HCT116 (cell line): ENCODE measurements at regions not wholly inside any gene's neighbourhood (a gene's known extent, or its start where the extent isn't known, plus 50 kb on each side); places are given as distances from the start of the nearest gene placed in this dataset.
A peak's percentile ranks its signal among the peaks of the same experiment; 100 is the strongest.

ENCODE experiments used
- ATAC-seq: fragments of 200-7000 bp; cut with Tn5 transposase; 2 replicates; pipeline ENCODE4 v1.9.1; 2020; ENCODE audit warnings: mild to moderate bottlenecking, moderate library complexity
- BruUV-seq: library from RNA; stranded (reverse); fragments of 400-500 nt; replicated peaks from 2 replicates; lab custom pipeline; 2021; lab: Mats Ljungman, UMichigan
- CTCF ChIA-PET: fragments of 300-600 bp; sonication (Branson Sonifier 250); formaldehyde crosslinking; loops from one replicate; lab custom pipeline; 2021; ENCODE audit warnings: antibody characterized with exemption; lab: Charles Lee
- POLR2A ChIA-PET: fragments of 300-600, 350-600 bp; sonication (Branson Sonifier 250); formaldehyde crosslinking; loops from one replicate; lab custom pipeline; 2021; ENCODE audit warnings: antibody characterized with exemption; lab: Charles Lee
- RAD21 ChIA-PET, 2 experiments: fragments of 300-600 bp; sonication (Branson Sonifier 250); formaldehyde crosslinking; loops; one replicate each; lab custom pipeline; 2023; ENCODE audit warnings: low total read pairs in 2 of 2; ENCODE audit not compliant: uncharacterized antibody in 2 of 2, unreplicated experiment in 2 of 2, low non-redundant PET in 1 of 2; lab: Charles Lee
- DNase-seq: peaks from one replicate; pipeline ENCODE4 v3.0.0-alpha.2; 2010; ENCODE audit warnings: low read depth, low spot score
- H2AFZ ChIP-seq: fragments of 200-600 bp; shearing (Covaris generic), sonication (generic); 2 replicates; pipeline ENCODE4 v1.6.1; 2017; ENCODE audit warnings: low read depth, mixed run types, mixed read lengths, antibody characterized with exemption, low read length; ENCODE audit not compliant: poor library complexity, severe bottlenecking
- H3K27ac ChIP-seq: 2 replicates; pipeline ENCODE4 v1.5.1; 2012; ENCODE audit warnings: low read depth, low read length
- H3K27me3 ChIP-seq: fragments of 200-600 bp; sonication (generic); 2 replicates; pipeline ENCODE4 v1.6.1; 2016; ENCODE audit warnings: mixed run types, low read length, mixed read lengths; ENCODE audit not compliant: insufficient read depth
- H3K36me3 ChIP-seq, 2 experiments: fragments of 200-500 bp in 1 of 2; fragments of 200-600 bp in 1 of 2; sonication (Bioruptor generic) in 1 of 2; sonication (generic) in 1 of 2; 2 replicates each; pipeline versions ENCODE4 v1.5.1 to v1.6.1; 2014 to 2016; ENCODE audit warnings: low read length in 2 of 2, inconsistent platforms in 1 of 2, mixed read lengths in 1 of 2, mixed run types in 1 of 2; ENCODE audit not compliant: insufficient read depth in 2 of 2, control insufficient read depth in 1 of 2
- H3K4me1 ChIP-seq, 2 experiments: fragments of 200-600 bp in 1 of 2; sonication (generic) in 1 of 2; 2 replicates each; pipeline versions ENCODE4 v1.5.1 to v1.6.1; 2012 to 2017; ENCODE audit warnings: low read length in 2 of 2, inconsistent platforms in 1 of 2, mild to moderate bottlenecking in 1 of 2, mixed read lengths in 1 of 2, mixed run types in 1 of 2, moderate library complexity in 1 of 2; ENCODE audit not compliant: insufficient read depth in 2 of 2, control insufficient read depth in 1 of 2
- H3K4me2 ChIP-seq: fragments of 200-600 bp; sonication (generic); 2 replicates; pipeline ENCODE4 v1.6.1; 2017; ENCODE audit warnings: mixed run types, low read length, mixed read lengths
- H3K4me3 ChIP-seq, 2 experiments: fragments of 200-600 bp in 1 of 2; sonication (generic) in 1 of 2; replicated peaks in 1 of 2; 2 replicates each; pipeline ENCODE4 v1.5.1; 2011 to 2016; ENCODE audit warnings: low read length in 2 of 2, control low read depth in 1 of 2, low read depth in 1 of 2, mild to moderate bottlenecking in 1 of 2, mixed read lengths in 1 of 2, mixed run types in 1 of 2
- H3K79me2 ChIP-seq: fragments of 200-600 bp; sonication (generic); 2 replicates; pipeline ENCODE4 v1.6.1; 2017; ENCODE audit warnings: mild to moderate bottlenecking, mixed run types, low read length, moderate library complexity, mixed read lengths; ENCODE audit not compliant: insufficient read depth
- H3K9ac ChIP-seq: fragments of 200-600 bp; sonication (generic); 2 replicates; pipeline ENCODE4 v1.6.1; 2016; ENCODE audit warnings: low read length, mixed read lengths
- H3K9me2 ChIP-seq: fragments of 200-600 bp; sonication (generic), shearing (Covaris generic); 2 replicates; pipeline ENCODE4 v1.6.1; 2017; ENCODE audit warnings: mixed run types, mild to moderate bottlenecking, moderate library complexity; ENCODE audit not compliant: insufficient read depth
- H3K9me3 ChIP-seq, 2 experiments: fragments of 200-500 bp in 1 of 2; fragments of 200-600 bp in 1 of 2; sonication (Bioruptor generic) in 1 of 2; sonication (generic) in 1 of 2; 2 replicates each; pipeline ENCODE4 v1.6.1; 2014 to 2017; ENCODE audit warnings: low read length in 2 of 2, mixed read lengths in 2 of 2, inconsistent platforms in 1 of 2, low read depth in 1 of 2, mild to moderate bottlenecking in 1 of 2, mixed run types in 1 of 2, moderate library complexity in 1 of 2; ENCODE audit not compliant: control insufficient read depth in 1 of 2, insufficient read depth in 1 of 2
- H4K20me1 ChIP-seq: fragments of 200-600 bp; sonication (generic), shearing (Covaris generic); 2 replicates; pipeline ENCODE4 v1.6.1; 2017; ENCODE audit warnings: mixed run types, mild to moderate bottlenecking, moderate library complexity; ENCODE audit not compliant: insufficient read depth
- ATF3 ChIP-seq: IDR thresholded peaks from 2 replicates; pipeline ENCODE4 v1.6.1; 2012
- CBX3 ChIP-seq: IDR thresholded peaks from 2 replicates; pipeline ENCODE4 v1.6.1; 2012; ENCODE audit warnings: low read depth
- CEBPB ChIP-seq: IDR thresholded peaks from 2 replicates; pipeline ENCODE4 v1.6.1; 2012; ENCODE audit warnings: low read depth
- EGR1 ChIP-seq: IDR thresholded peaks from 2 replicates; pipeline ENCODE4 v1.6.1; 2012; ENCODE audit warnings: low read depth
- ELF1 ChIP-seq: IDR thresholded peaks from 2 replicates; pipeline ENCODE4 v1.6.1; 2012; ENCODE audit warnings: low read depth, borderline replicate concordance
- EZH2phosphoT487 ChIP-seq: fragments of 200-600 bp; IDR thresholded peaks from 2 replicates; pipeline ENCODE4 v1.6.1; 2018; ENCODE audit warnings: antibody characterized with exemption, borderline replicate concordance
- FOSL1 ChIP-seq: IDR thresholded peaks from 2 replicates; pipeline ENCODE4 v1.6.1; 2012; ENCODE audit warnings: low read depth
- MAX ChIP-seq: IDR thresholded peaks from 2 replicates; pipeline ENCODE4 v1.6.1; 2012
- POLR2A ChIP-seq: IDR thresholded peaks from 2 replicates; pipeline ENCODE4 v1.7.0; 2011; ENCODE audit warnings: borderline replicate concordance; ENCODE audit not compliant: insufficient read depth, insufficient read length; ENCODE audit errors: extremely low read depth
- REST ChIP-seq: IDR thresholded peaks from 2 replicates; pipeline ENCODE4 v1.6.1; 2012; ENCODE audit warnings: low read depth
- SP1 ChIP-seq: IDR thresholded peaks from 2 replicates; pipeline ENCODE4 v1.6.1; 2012; ENCODE audit warnings: low read depth
- SRF ChIP-seq: IDR thresholded peaks from 2 replicates; pipeline ENCODE4 v1.6.1; 2012; ENCODE audit warnings: low read depth
- TCF7L2 ChIP-seq: IDR thresholded peaks from 2 replicates; pipeline ENCODE4 v1.7.0; 2011; ENCODE audit warnings: borderline replicate concordance, inconsistent platforms; ENCODE audit not compliant: insufficient read depth, insufficient read length; ENCODE audit errors: extremely low read depth
- ZBTB33 ChIP-seq: IDR thresholded peaks from 2 replicates; pipeline ENCODE4 v1.6.1; 2011; ENCODE audit warnings: mild to moderate bottlenecking, low read length, moderate library complexity; ENCODE audit not compliant: insufficient replicate concordance; ENCODE audit errors: extremely low read depth
- intact Hi-C: fragments of 100-400 bp; cut with micrococcal nuclease; formaldehyde crosslinking; loops from 2 replicates; pipeline ENCODE4 v1.10.0; 2022

GRCh38 chr17:77315551-77316190, 174.9 kb downstream of the SEC14L1 start:
- TF ChIP-seq REST (no peak), ELF1 (no peak), ZBTB33 (no peak), ATF3 (no peak), FOSL1 (no peak), CEBPB (no peak), TCF7L2 (no peak), MAX (no peak), CBX3 (no peak), POLR2A (no peak), EZH2phosphoT487 (no peak), SP1 (no peak), EGR1 (no peak), SRF (no peak)
- TF ChIP-seq, all 23 proteins: peak for 0
- Histone ChIP-seq H3K9ac (peak overlapping the region; percentile 27), H4K20me1 (no peaks in the 10 kb centered on the region; the same call in 1 of the 2 replicates), H3K36me3 (peaks cover 2 to 17% of the 10 kb centered on the region in 2 experiments; a peak in 1 of 4 replicates), H3K9me2 (no peaks in the 10 kb centered on the region), H3K4me3 (no peak overlapping the region), H3K4me2 (peak overlapping the region; percentile 50), H3K9me3 (no peaks in the 10 kb centered on the region), H3K27me3 (no peaks in the 10 kb centered on the region), H3K27ac (peak overlapping the region; percentile 31), H3K4me1 (peaks cover 34 to 59% of the 10 kb centered on the region in 2 experiments), H3K79me2 (peaks cover 86% of the 10 kb centered on the region), H2AFZ (no peak overlapping the region)
- ATAC-seq (no peak), DNase-seq (no peak)
- ChIA-PET CTCF (no interaction called here), RAD21 (no interaction called here), POLR2A (interaction anchor here (0.6 kb wide), 1 partner anchor 82 kb away, joined by 3 read pairs; no protein-coding TSS in a partner anchor)
- intact Hi-C loops: no loop called here
- BruUV-seq: no TSS peak
